ENCODE measurements at regions not wholly inside any gene's neighbourhood (a gene's known extent, or its start where the extent isn't known, plus 50 kb on each side); places are given as distances from the start of the nearest gene placed in this dataset.

- TF ChIP-seq CTCF (IDR thresholded peaks at IDR 0.05; ENCODE audit: poor library complexity, severe bottlenecking) (no peak), EP300 (conservative IDR thresholded peaks at IDR 0.05; ENCODE audit: poor library complexity, severe bottlenecking) (no peak), POLR2AphosphoS5 (IDR thresholded peaks at IDR 0.05) (no peak), TAF1 (IDR thresholded peaks at IDR 0.05; ENCODE audit: low read depth) (no peak), REST (IDR thresholded peaks at IDR 0.05; ENCODE audit: borderline replicate concordance) (no peak), SMC3 (conservative IDR thresholded peaks at IDR 0.05; ENCODE audit: poor library complexity) (no peak), MXI1 (conservative IDR thresholded peaks at IDR 0.05; ENCODE audit: poor library complexity, severe bottlenecking) (no peak), EZH2 (IDR thresholded peaks at IDR 0.05; ENCODE audit: borderline replicate concordance, insufficient read depth, low read length, poor library complexity, severe bottlenecking) (no peak), RAD21 (conservative IDR thresholded peaks at IDR 0.05) (no peak)
Observed at GRCh38 chr9:75780185-75780584, 110.3 kb upstream of the PCSK5 start.
